ENCODE measurements at regions not wholly inside any gene's neighbourhood (a gene's known extent, or its start where the extent isn't known, plus 50 kb on each side); places are given as distances from the start of the nearest gene placed in this dataset.

GRCh38 chr1:163970151-163970550, 588.8 kb upstream of the PBX1 start:
- TF ChIP-seq EZH2phosphoT487 (IDR thresholded peaks at IDR 0.05; ENCODE audit: low read depth) (no peak), CTCF (IDR thresholded peaks at IDR 0.05; ENCODE audit: low read depth, low read length) (no peak)
